ENCODE measurements at regions not wholly inside any gene's neighbourhood (a gene's known extent, or its start where the extent isn't known, plus 50 kb on each side); places are given as distances from the start of the nearest gene placed in this dataset.
"Not testable (repeated sequence)": the region's sequence is repeated elsewhere in the genome, so short reads cannot be mapped to it uniquely, and the experiment has no call there.

- no peak for DNase-seq
Measured at GRCh38 chr14:101294136-101294535, 267.2 kb upstream of the DIO3 start.

GRCh38 chr14:101299781-101300180 lies 261.5 kb upstream of the DIO3 start:
- DNase-seq: not testable (repeated sequence)

GRCh38 chr14:101301011-101301410 lies 260.3 kb upstream of the DIO3 start:
- DNase-seq: no peak

GRCh38 chr14:101307162-101307561 lies 254.1 kb upstream of the DIO3 start:
- not testable (repeated sequence) for DNase-seq

GRCh38 chr14:101311186-101311585 lies 250.1 kb upstream of the DIO3 start:
- not testable (repeated sequence) for DNase-seq

- no peak for DNase-seq
Measured at GRCh38 chr14:101313268-101313667, 248.0 kb upstream of the DIO3 start.

GRCh38 chr14:101315802-101316296 lies 245.4 kb upstream of the DIO3 start:
- DNase-seq: no peak

GRCh38 chr14:101318271-101318670 lies 243.0 kb upstream of the DIO3 start:
- DNase-seq: no peak

GRCh38 chr14:101320396-101320795 lies 240.9 kb upstream of the DIO3 start:
- no peak for DNase-seq

- no peak for DNase-seq
Measured at GRCh38 chr14:101322223-101322622, 239.1 kb upstream of the DIO3 start.

- no peak for DNase-seq
Measured at GRCh38 chr14:101323111-101323510, 238.2 kb upstream of the DIO3 start.

GRCh38 chr14:101323614-101324235 lies 237.6 kb upstream of the DIO3 start:
- not testable (repeated sequence) for DNase-seq

- DNase-seq: no peak
Measured at GRCh38 chr14:101325319-101325718, 236.0 kb upstream of the DIO3 start.

GRCh38 chr14:101328412-101329028 lies 232.8 kb upstream of the DIO3 start:
- no peak for DNase-seq

GRCh38 chr14:101330416-101331140 lies 230.7 kb upstream of the DIO3 start:
- DNase-seq: no peak

GRCh38 chr14:101331141-101331525 lies 230.2 kb upstream of the DIO3 start:
- DNase-seq: no peak

GRCh38 chr14:101331661-101332169 lies 229.6 kb upstream of the DIO3 start:
- no peak for DNase-seq

- no peak for DNase-seq
Measured at GRCh38 chr14:101332281-101332680, 229.0 kb upstream of the DIO3 start.

- no peak for DNase-seq
Measured at GRCh38 chr14:101333335-101334280, 227.7 kb upstream of the DIO3 start.

GRCh38 chr14:101334656-101335055 lies 226.6 kb upstream of the DIO3 start:
- no peak for DNase-seq

- DNase-seq: no peak
Measured at GRCh38 chr14:101335061-101335661, 226.1 kb upstream of the DIO3 start.

- no peak for DNase-seq
Measured at GRCh38 chr14:101336183-101336582, 225.1 kb upstream of the DIO3 start.

All from COR-L47 (cell line).